Neuronal stem cell (in vitro differentiated cells): ENCODE measurements at regions not wholly inside any gene's neighbourhood (a gene's known extent, or its start where the extent isn't known, plus 50 kb on each side); places are given as distances from the start of the nearest gene placed in this dataset.

Source experiments
- DNase-seq: peaks from one replicate; pipeline ENCODE4 v3.0.0-alpha.2; 2013; ENCODE audit warnings: low spot score
- H2AFZ ChIP-seq: one replicate; pipeline ENCODE4 v1.6.1; 2013; ENCODE audit warnings: mild to moderate bottlenecking, low read length, inconsistent platforms
- H2AK5ac ChIP-seq: 2 replicates; pipeline ENCODE4 v1.6.1; 2013; ENCODE audit warnings: low read depth, mild to moderate bottlenecking, inconsistent platforms, low read length, moderate library complexity, mixed read lengths
- H2BK120ac ChIP-seq: 2 replicates; pipeline ENCODE4 v1.6.1; 2013; ENCODE audit warnings: low read depth, mild to moderate bottlenecking, inconsistent platforms, low read length, moderate library complexity, mixed read lengths
- H2BK12ac ChIP-seq: one replicate; pipeline ENCODE4 v1.6.1; 2013; ENCODE audit warnings: low read length, inconsistent platforms
- H2BK15ac ChIP-seq: 2 replicates; pipeline ENCODE4 v1.6.1; 2013; ENCODE audit warnings: mild to moderate bottlenecking, low read length, inconsistent platforms, mixed read lengths
- H2BK5ac ChIP-seq: one replicate; pipeline ENCODE4 v1.6.1; 2013; ENCODE audit warnings: inconsistent platforms, mild to moderate bottlenecking, low read length, moderate library complexity
- H3K14ac ChIP-seq: one replicate; pipeline ENCODE4 v1.6.1; 2013; ENCODE audit warnings: low read length, inconsistent platforms
- H3K18ac ChIP-seq: 2 replicates; pipeline ENCODE4 v1.6.1; 2013; ENCODE audit warnings: low read length, inconsistent platforms
- H3K23ac ChIP-seq: 2 replicates; pipeline ENCODE4 v1.6.1; 2013; ENCODE audit warnings: low read depth, mild to moderate bottlenecking, mixed read lengths, low read length, inconsistent platforms; ENCODE audit not compliant: poor library complexity
- H3K27ac ChIP-seq: replicated peaks from 3 replicates; pipeline ENCODE4 v1.5.1; 2013; ENCODE audit warnings: low read length, inconsistent platforms
- H3K27me3 ChIP-seq, 3 experiments: 2 replicates each; pipeline ENCODE4 v1.6.1; 2013; ENCODE audit warnings: low read length in 3 of 3, mild to moderate bottlenecking in 2 of 3, inconsistent platforms in 1 of 3, low read depth in 1 of 3, mixed read lengths in 1 of 3, moderate library complexity in 1 of 3; ENCODE audit not compliant: control insufficient read depth in 3 of 3, insufficient read depth in 3 of 3
- H3K36me3 ChIP-seq, 2 donors: replicated peaks in 1 of 2; 2 replicates each; pipeline ENCODE4 v1.6.1; 2013; ENCODE audit warnings: low read length in 2 of 2; ENCODE audit not compliant: control insufficient read depth in 2 of 2, insufficient read depth in 2 of 2
- H3K4ac ChIP-seq: 2 replicates; pipeline ENCODE4 v1.6.1; 2013; ENCODE audit warnings: inconsistent platforms, mild to moderate bottlenecking, low read length, moderate library complexity
- H3K4me1 ChIP-seq, 2 donors: 1 replicate in 1 of 2; 2 replicates in 1 of 2; pipeline ENCODE4 v1.6.1; 2013; ENCODE audit warnings: low read length in 2 of 2, low read depth in 1 of 2; ENCODE audit not compliant: control insufficient read depth in 2 of 2, insufficient read depth in 1 of 2
- H3K4me2 ChIP-seq: one replicate; pipeline ENCODE4 v1.6.1; 2013; ENCODE audit warnings: mild to moderate bottlenecking, low read length, inconsistent platforms; ENCODE audit not compliant: insufficient read depth, poor library complexity, severe bottlenecking
- H3K4me3 ChIP-seq, 2 donors: 2 replicates each; pipeline ENCODE4 v1.5.1; 2013; ENCODE audit warnings: low read length in 2 of 2, mild to moderate bottlenecking in 2 of 2, inconsistent platforms in 1 of 2, moderate library complexity in 1 of 2
- H3K79me1 ChIP-seq: one replicate; pipeline ENCODE4 v1.6.1; 2013; ENCODE audit warnings: low read depth, mild to moderate bottlenecking, inconsistent platforms, low read length, moderate library complexity
- H3K9ac ChIP-seq: one replicate; pipeline ENCODE4 v1.6.1; 2013; ENCODE audit warnings: mild to moderate bottlenecking, low read depth, low read length, inconsistent platforms; ENCODE audit not compliant: poor library complexity
- H3K9me3 ChIP-seq, 2 donors: replicated peaks in 1 of 2; 2 replicates each; pipeline versions ENCODE3 to v1.6.1; 2013; ENCODE audit warnings: low read length in 2 of 2, mild to moderate bottlenecking in 2 of 2, inconsistent platforms in 1 of 2, low read depth in 1 of 2, mixed read lengths in 1 of 2, moderate library complexity in 1 of 2; ENCODE audit not compliant: control insufficient read depth in 2 of 2, insufficient read depth in 1 of 2
- H4K8ac ChIP-seq: one replicate; pipeline ENCODE4 v1.6.1; 2013; ENCODE audit warnings: low read depth, mild to moderate bottlenecking, inconsistent platforms, low read length, moderate library complexity
- H4K91ac ChIP-seq: one replicate; pipeline ENCODE4 v1.6.1; 2013; ENCODE audit warnings: low read length, low read depth, mild to moderate bottlenecking, inconsistent platforms; ENCODE audit not compliant: poor library complexity
- WGBS, 2 donors: extraction: QIAGEN DNeasy Blood & Tissue Kit; methylation state at CpG; one replicate each; pipeline ENCODE4 v1.1.7; 2013; ENCODE audit warnings: missing lambda C conversion rate in 2 of 2, mixed read lengths in 1 of 2; ENCODE audit not compliant: insufficient read length in 2 of 2, insufficient replicate concordance in 1 of 2; ENCODE audit errors: extremely low coverage in 2 of 2; 5-methylcytosine and 5-hydroxymethylcytosine counted together

DNA sequence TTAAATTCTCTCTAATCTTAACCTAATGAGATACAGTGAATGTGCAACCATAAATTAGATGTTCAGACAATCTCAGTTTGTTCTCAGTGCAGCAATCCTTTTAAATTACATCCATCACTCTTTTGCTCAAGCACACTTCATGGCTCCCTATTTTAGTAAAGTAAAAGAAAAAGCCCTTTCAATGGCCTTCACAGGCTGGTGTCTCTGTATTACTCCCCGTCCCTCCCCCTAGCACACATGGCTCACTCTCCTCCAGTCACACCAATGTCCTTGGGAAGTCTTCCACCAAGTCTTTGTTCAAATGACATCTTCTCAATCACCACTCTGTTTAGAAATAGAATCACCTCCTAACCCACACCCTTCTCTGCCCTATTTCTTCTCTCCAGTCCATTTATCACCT, 60.3 kb upstream of the RGS7 start:
- Histone ChIP-seq H4K8ac (no peak overlapping the region), H2BK12ac (no peak overlapping the region), H3K4ac (no peak overlapping the region), H3K14ac (no peak overlapping the region), H3K4me1 (peaks cover 0 to 3% of the 10 kb centered on the region in 2 donors), H3K4me3 (no peak overlapping the region), H2BK120ac (no peak overlapping the region), H2AK5ac (no peak overlapping the region), H3K18ac (no peak overlapping the region), H3K23ac (no peak overlapping the region), H3K27ac (no peak overlapping the region), H2AFZ (no peak overlapping the region), H2BK15ac (no peak overlapping the region), H3K4me2 (no peak overlapping the region), H3K79me1 (no peaks in the 10 kb centered on the region), H3K27me3 (peaks cover 0 to 9% (median 0%) of the 10 kb centered on the region in 3 experiments), H3K36me3 (no peaks in the 10 kb centered on the region), H2BK5ac (no peak overlapping the region), H3K9ac (no peak overlapping the region), H4K91ac (no peak overlapping the region), H3K9me3 (no peaks in the 10 kb centered on the region)
- no peak for DNase-seq
- no CpG with 5 or more reads among the region's 1 CpG for WGBS, 2 donors

DNA sequence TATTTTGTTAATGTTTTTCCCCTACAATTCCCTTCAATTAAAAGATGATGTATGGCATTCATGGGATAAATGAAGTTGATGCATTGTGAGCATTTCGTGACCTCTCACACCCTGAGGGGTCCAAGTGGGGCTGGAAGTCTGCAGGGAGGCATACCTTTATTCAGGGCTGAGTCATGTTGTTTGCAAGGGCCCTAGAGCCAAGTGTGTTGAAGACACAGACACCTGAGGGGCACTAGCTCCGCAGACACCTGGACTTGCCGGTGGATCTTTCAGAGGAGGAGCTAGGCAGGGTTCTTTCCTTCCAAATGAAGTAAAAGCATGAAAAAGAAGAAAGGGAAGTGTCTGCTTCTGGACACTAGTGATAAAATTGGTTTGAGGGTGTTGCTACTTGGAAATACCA, 57.0 kb upstream of the RGS7 start:
- Histone ChIP-seq H2BK120ac (no peak overlapping the region), H2BK15ac (no peak overlapping the region), H3K79me1 (no peaks in the 10 kb centered on the region), H3K18ac (no peak overlapping the region), H3K14ac (no peak overlapping the region), H2BK12ac (no peak overlapping the region), H3K4ac (no peak overlapping the region), H3K4me1 (peaks cover 0 to 3% of the 10 kb centered on the region in 2 donors), H3K36me3 (no peaks in the 10 kb centered on the region), H3K23ac (no peak overlapping the region), H3K4me2 (no peak overlapping the region), H2BK5ac (no peak overlapping the region), H2AFZ (no peak overlapping the region), H3K4me3 (no peak overlapping the region), H3K9ac (no peak overlapping the region), H3K27me3 (no peaks in the 10 kb centered on the region), H3K27ac (no peak overlapping the region), H3K9me3 (no peaks in the 10 kb centered on the region), H4K91ac (no peak overlapping the region), H4K8ac (no peak overlapping the region), H2AK5ac (no peak overlapping the region)
- WGBS, 2 donors, result no CpG with 5 or more reads among the region's 3 CpGs
- DNase-seq, result no peak

DNA sequence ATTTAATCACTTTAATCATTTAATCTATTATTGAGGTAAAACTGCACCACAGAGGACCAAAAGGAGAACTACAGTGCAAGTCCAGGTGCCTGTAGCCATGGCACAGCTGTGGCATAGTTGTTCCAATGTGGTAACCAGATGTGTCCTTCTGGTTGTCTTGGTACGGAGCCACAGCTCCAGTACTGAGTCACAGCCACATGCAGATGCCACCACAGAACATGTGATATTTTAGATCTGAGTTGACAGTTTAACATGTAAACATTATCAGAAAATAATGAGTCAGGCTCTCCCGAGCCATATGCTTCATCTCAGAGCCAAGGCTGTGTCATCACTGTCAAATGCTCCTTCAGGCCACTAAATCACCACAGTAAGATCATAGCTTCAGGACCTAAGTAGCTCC, 56.4 kb upstream of the RGS7 start:
- H2AFZ ChIP-seq, result no peak overlapping the region
- no peak overlapping the region for H2BK5ac ChIP-seq
- no peak overlapping the region for H3K4me2 ChIP-seq
- H4K8ac ChIP-seq, result no peak overlapping the region
- no peak overlapping the region for H3K14ac ChIP-seq
- H4K91ac ChIP-seq, result no peak overlapping the region
- H3K4ac ChIP-seq, result no peak overlapping the region
- H3K9me3 ChIP-seq, result no peaks in the 10 kb centered on the region
- no peaks in the 10 kb centered on the region for H3K27me3 ChIP-seq
- WGBS, 2 donors, result no CpG with 5 or more reads among the region's 2 CpGs
- H3K36me3 ChIP-seq, result no peaks in the 10 kb centered on the region
- no peak overlapping the region for H2BK12ac ChIP-seq
- no peak overlapping the region for H3K23ac ChIP-seq
- H3K4me1 ChIP-seq, result peaks cover 0 to 3% of the 10 kb centered on the region in 2 donors
- DNase-seq, result no peak
- no peak overlapping the region for H3K18ac ChIP-seq
- H3K79me1 ChIP-seq, result no peaks in the 10 kb centered on the region
- no peak overlapping the region for H2BK120ac ChIP-seq
- no peak overlapping the region for H2BK15ac ChIP-seq
- no peak overlapping the region for H3K27ac ChIP-seq
- H2AK5ac ChIP-seq, result no peak overlapping the region
- no peak overlapping the region for H3K4me3 ChIP-seq
- no peak overlapping the region for H3K9ac ChIP-seq

DNA sequence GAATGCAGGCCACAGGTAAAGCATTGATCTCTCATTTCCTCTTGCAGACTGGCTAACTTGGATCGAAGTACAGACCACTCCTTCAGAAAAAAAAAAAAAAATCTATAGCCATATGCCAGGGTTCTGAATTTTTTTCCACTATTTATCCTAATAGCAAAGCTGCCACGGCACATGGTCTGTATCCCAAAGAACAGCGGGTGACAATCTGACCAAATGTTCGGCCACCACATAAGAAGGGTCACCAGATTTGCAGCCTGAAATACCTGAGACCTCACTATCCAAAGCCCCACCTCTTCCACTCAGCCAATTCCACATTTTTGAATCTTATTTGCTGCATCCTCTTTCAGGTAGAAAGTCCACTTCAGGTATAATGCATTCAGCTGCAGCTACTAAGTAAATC, 55.6 kb upstream of the RGS7 start:
- H2BK5ac ChIP-seq, result no peak overlapping the region
- no peak overlapping the region for H2AK5ac ChIP-seq
- H3K4me1 ChIP-seq, result peaks cover 0 to 3% of the 10 kb centered on the region in 2 donors
- H3K4ac ChIP-seq, result no peak overlapping the region
- no peaks in the 10 kb centered on the region for H3K36me3 ChIP-seq
- H3K4me3 ChIP-seq, result no peak overlapping the region
- no peak overlapping the region for H2BK120ac ChIP-seq
- no peak overlapping the region for H3K23ac ChIP-seq
- H3K9me3 ChIP-seq, result no peaks in the 10 kb centered on the region
- no peak overlapping the region for H3K14ac ChIP-seq
- H2BK15ac ChIP-seq, result no peak overlapping the region
- no peak overlapping the region for H3K9ac ChIP-seq
- no peak for DNase-seq
- H3K4me2 ChIP-seq, result no peak overlapping the region
- H2BK12ac ChIP-seq, result no peak overlapping the region
- H2AFZ ChIP-seq, result no peak overlapping the region
- no peak overlapping the region for H4K8ac ChIP-seq
- no peak overlapping the region for H3K27ac ChIP-seq
- H4K91ac ChIP-seq, result no peak overlapping the region
- no peak overlapping the region for H3K18ac ChIP-seq
- no peaks in the 10 kb centered on the region for H3K79me1 ChIP-seq
- no CpG with 5 or more reads among the region's 4 CpGs for WGBS, 2 donors
- H3K27me3 ChIP-seq, result no peaks in the 10 kb centered on the region
